ENCODE measurements at regions not wholly inside any gene's neighbourhood (a gene's known extent, or its start where the extent isn't known, plus 50 kb on each side); places are given as distances from the start of the nearest gene placed in this dataset.

GRCh38 chr6:134480593-134480992 is 162.7 kb upstream of the SGK1 start:
- Histone ChIP-seq H3K27me3 (no peaks in the 10 kb centered on the region), H3K36me3 (no peaks in the 10 kb centered on the region), H3K4me1 (peaks cover 11 to 17% (median 12%) of the 10 kb centered on the region in 3 donors), H3K27ac (peak overlapping the region in 3 of 4 donors; percentile 29 to 57 (median 40)), H3K4me3 (no peak overlapping the region), H3K9me3 (no peaks in the 10 kb centered on the region)
- WGBS, 2 donors: 9 to 11% methylated on average over 1 of the region's 1 CpG
- no peak for TF ChIP-seq CTCF (IDR thresholded peaks at IDR 0.05)
- no peak for FAIRE-seq
- intact Hi-C loops (cut with DNase I): no loop called here
- DNase-seq: peak in 4 of 6 donors; percentile 76 to 83 (median 81)
- ATAC-seq: peak; percentile 92 to 99 (median 98)

DNA sequence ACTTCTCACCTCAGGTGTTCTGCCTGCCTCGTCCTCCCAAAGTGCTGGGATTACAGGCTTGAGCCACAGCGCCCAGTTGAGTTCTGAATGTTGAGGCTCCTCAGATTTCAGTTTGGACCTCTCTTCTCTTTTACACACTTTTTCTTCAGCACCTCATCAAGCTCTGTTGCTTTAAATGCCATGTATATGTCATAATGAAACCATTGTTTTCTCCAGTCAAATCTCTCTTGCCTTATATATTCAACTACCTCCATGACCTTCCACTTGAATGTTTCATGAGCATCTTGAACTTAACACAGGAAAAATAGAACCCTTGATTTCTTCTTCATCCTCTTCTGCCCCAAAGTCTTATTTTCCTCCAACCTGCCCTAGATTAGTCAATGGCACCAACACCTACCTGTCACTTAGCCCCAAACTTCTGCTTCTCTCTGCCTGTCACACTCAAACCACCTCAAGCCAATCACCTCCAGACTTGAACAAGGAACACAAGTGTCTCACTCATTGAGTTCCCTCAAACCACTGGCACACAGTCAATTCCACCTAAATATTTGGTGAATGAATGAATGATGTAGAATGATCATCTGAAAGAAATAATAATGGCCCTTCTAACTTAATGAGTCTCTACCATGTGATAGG is 161.0 kb upstream of the SGK1 start:
- no peaks in the 10 kb centered on the region for H3K36me3 ChIP-seq
- TF ChIP-seq CTCF (IDR thresholded peaks at IDR 0.05): no peak
- DNase-seq (no peak), FAIRE-seq (no peak), ATAC-seq (no peak)
- H3K4me1 ChIP-seq: peaks cover 11 to 17% (median 12%) of the 10 kb centered on the region in 3 donors
- no peak overlapping the region for H3K4me3 ChIP-seq
- H3K9me3 ChIP-seq: no peaks in the 10 kb centered on the region
- intact Hi-C loops (cut with DNase I): no loop called here
- WGBS, 2 donors: 95 to 98% methylated on average over 2 of the region's 2 CpGs
- no peaks in the 10 kb centered on the region for H3K27me3 ChIP-seq
- H3K27ac ChIP-seq: no peak overlapping the region

DNA sequence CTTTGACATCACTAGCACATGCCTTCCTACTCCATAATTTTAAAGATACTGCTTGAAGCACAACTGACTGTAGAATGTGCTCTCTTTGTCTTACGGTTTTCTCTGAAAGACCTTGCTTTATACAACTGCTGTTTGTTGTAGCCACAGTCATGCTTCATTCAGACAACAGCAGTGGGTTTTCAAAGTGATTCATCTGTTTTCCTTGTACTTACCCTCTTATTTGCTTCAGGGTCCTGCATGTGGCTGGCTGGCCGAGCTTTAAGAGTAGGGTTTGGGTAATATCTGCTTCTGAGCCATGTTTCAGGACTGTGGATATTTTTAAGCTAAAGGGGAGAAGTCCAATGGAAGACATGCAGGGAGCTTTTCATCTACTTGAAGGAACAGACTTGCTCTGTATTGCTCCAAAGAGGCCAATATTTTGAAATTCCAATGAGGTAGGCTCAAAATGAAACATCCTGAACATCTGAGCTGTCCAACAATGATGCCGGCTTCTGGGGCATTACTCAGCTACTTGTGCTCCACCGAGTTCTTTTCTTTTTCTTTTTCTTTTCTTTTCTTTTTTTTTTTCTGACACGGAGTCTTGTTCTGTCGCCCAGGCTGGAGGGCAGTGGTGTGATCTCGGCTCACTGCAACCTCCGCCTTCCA is 160.2 kb upstream of the SGK1 start:
- ATAC-seq (no peak), FAIRE-seq (no peak), DNase-seq (no peak)
- intact Hi-C loops (cut with DNase I): no loop called here
- Histone ChIP-seq H3K27me3 (no peaks in the 10 kb centered on the region), H3K9me3 (no peaks in the 10 kb centered on the region), H3K27ac (no peak overlapping the region), H3K4me3 (no peak overlapping the region), H3K4me1 (peaks cover 9 to 17% (median 15%) of the 10 kb centered on the region in 3 donors), H3K36me3 (no peaks in the 10 kb centered on the region)
- no peak for TF ChIP-seq CTCF (IDR thresholded peaks at IDR 0.05)
- WGBS, 2 donors: 92 to 96% methylated on average over 8 of the region's 8 CpGs

- no peak for TF ChIP-seq CTCF (IDR thresholded peaks at IDR 0.05)
- no peaks in the 10 kb centered on the region for H3K36me3 ChIP-seq
- ATAC-seq: no peak
- no peaks in the 10 kb centered on the region for H3K9me3 ChIP-seq
- H3K4me1 ChIP-seq: peaks cover 6 to 9% (median 9%) of the 10 kb centered on the region in 3 donors
- 97 to 98% methylated on average over 9 of the region's 9 CpGs for WGBS, 2 donors
- H3K27me3 ChIP-seq: no peaks in the 10 kb centered on the region
- intact Hi-C loops (cut with DNase I): no loop called here
- FAIRE-seq: no peak
- no peak overlapping the region for H3K27ac ChIP-seq
- H3K4me3 ChIP-seq: no peak overlapping the region
- DNase-seq: no peak
These were observed 157.0 kb upstream of the SGK1 start for GRCh38 chr6:134474955-134475354.

DNA sequence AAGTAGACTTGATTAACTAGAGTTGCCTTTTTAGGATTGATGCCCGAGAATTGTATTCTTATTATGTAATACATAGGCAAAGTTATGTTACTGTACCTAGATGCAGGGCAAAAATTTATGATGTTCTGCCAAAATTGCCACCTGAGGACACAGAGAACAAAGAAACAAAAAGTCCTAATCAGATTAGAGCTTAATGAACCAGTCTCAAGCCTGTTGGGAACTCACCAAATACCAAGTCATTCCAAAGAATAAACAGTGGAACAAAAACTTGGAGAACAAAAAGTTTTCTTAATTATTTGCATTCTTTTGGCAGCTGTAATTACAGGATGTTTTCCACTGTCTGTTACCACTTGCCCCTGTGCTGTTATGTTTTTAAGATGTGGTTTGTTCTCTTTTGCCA is 154.7 kb upstream of the SGK1 start:
- intact Hi-C loops (cut with DNase I): no loop called here
- Histone ChIP-seq H3K27me3 (no peaks in the 10 kb centered on the region), H3K27ac (no peak overlapping the region), H3K9me3 (no peaks in the 10 kb centered on the region), H3K4me1 (peaks cover 18 to 22% (median 22%) of the 10 kb centered on the region in 3 donors), H3K4me3 (no peak overlapping the region), H3K36me3 (no peaks in the 10 kb centered on the region)
- TF ChIP-seq CTCF (IDR thresholded peaks at IDR 0.05): no peak
- DNase-seq (peak in 2 of 6 donors; percentile 24 to 29), FAIRE-seq (no peak), ATAC-seq (peak in 3 of 4 donors; percentile 36 to 91 (median 87))
- WGBS, 2 donors: 27 to 43% methylated on average over 1 of the region's 1 CpG
